Esophagus (tissue), 2 donors: ENCODE measurements at regions not wholly inside any gene's neighbourhood (a gene's known extent, or its start where the extent isn't known, plus 50 kb on each side); places are given as distances from the start of the nearest gene placed in this dataset.

Source experiments
- H3K27ac ChIP-seq, 2 donors: one replicate each; pipeline ENCODE4 v1.5.1; 2013; ENCODE audit warnings: low read depth in 2 of 2, mild to moderate bottlenecking in 2 of 2, inconsistent platforms in 1 of 2, low read length in 1 of 2, moderate library complexity in 1 of 2
- H3K27me3 ChIP-seq, 2 donors: one replicate each; pipeline ENCODE4 v1.6.1; 2013; ENCODE audit warnings: low read length in 2 of 2, control low read depth in 1 of 2, mild to moderate bottlenecking in 1 of 2; ENCODE audit not compliant: insufficient read depth in 2 of 2, control insufficient read depth in 1 of 2
- H3K36me3 ChIP-seq, 2 donors: one replicate each; pipeline ENCODE4 v1.6.1; 2013; ENCODE audit warnings: low read length in 1 of 2; ENCODE audit not compliant: control insufficient read depth in 2 of 2, insufficient read depth in 2 of 2
- H3K4me1 ChIP-seq, 2 donors: one replicate each; pipeline ENCODE4 v1.6.1; 2013; ENCODE audit warnings: low read length in 1 of 2; ENCODE audit not compliant: control insufficient read depth in 2 of 2, insufficient read depth in 2 of 2
- H3K4me3 ChIP-seq, 2 donors: one replicate each; pipeline ENCODE4 v1.5.1; 2013; ENCODE audit warnings: low read length in 2 of 2, mild to moderate bottlenecking in 2 of 2, low read depth in 1 of 2, moderate library complexity in 1 of 2
- H3K9me3 ChIP-seq, 2 donors: one replicate each; pipeline ENCODE4 v1.6.1; 2013; ENCODE audit warnings: mild to moderate bottlenecking in 2 of 2, low read depth in 1 of 2, low read length in 1 of 2, moderate library complexity in 1 of 2; ENCODE audit not compliant: control insufficient read depth in 2 of 2, insufficient read depth in 1 of 2
- WGBS, 2 donors: extraction: QIAGEN DNeasy Blood & Tissue Kit; methylation state at CpG; one replicate each; pipeline ENCODE4 v1.1.7; 2013; 5-methylcytosine and 5-hydroxymethylcytosine counted together
- donor health status: healthy with polysubstance abuse.
- donor health status: Bipolar disorder and iron deficiency.

DNA sequence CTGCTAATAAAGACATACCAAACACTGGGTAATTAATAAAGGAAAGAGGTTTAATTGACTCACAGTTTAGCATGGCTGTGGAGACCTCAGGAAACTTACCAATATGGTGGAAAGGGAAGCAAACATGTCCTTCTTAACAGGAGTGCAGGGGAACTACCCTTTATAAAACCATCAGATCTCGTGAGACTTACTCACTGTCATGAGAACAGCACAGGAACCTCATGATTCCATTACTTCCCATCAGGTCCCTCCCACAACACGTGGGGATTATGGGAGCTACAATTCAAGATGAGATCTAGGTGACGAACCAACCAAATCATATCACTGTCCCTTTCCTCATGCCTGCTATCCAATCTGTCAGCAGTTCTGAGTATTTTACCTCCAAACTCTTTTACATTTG lies 586.7 kb downstream of the TDRD15 start:
- WGBS, 2 donors, result 56 to 69% methylated on average over 3 of the region's 3 CpGs
- Histone ChIP-seq H3K4me3 (no peak overlapping the region), H3K27me3 (no peaks in the 10 kb centered on the region), H3K4me1 (no peaks in the 10 kb centered on the region), H3K9me3 (no peaks in the 10 kb centered on the region), H3K36me3 (no peaks in the 10 kb centered on the region), H3K27ac (no peak overlapping the region)

DNA sequence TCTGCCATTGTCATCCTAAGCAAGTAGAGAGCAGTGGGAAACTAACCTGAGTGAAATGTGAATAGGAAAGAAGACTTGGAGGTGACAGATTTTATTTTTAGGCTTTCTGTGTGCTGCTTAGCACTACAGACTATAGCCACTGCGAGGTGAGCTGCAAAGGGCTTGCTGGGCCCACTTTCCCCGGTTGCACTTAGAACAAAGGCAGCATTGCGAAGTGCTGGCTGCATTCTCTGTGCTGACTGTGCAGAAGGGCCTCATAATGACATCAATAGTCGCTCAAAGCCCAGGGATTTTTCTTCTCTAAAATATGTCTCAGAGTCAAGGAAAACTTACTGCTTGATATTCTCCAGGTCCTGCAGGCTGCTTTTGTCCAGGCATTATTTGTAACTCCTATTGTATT lies 592.1 kb downstream of the TDRD15 start:
- no peaks in the 10 kb centered on the region for H3K4me1 ChIP-seq
- WGBS, 2 donors, result 44 to 48% methylated on average over 4 of the region's 4 CpGs
- H3K27me3 ChIP-seq, result no peaks in the 10 kb centered on the region
- H3K4me3 ChIP-seq, result no peak overlapping the region
- no peaks in the 10 kb centered on the region for H3K36me3 ChIP-seq
- H3K27ac ChIP-seq, result no peak overlapping the region
- H3K9me3 ChIP-seq, result peaks cover 0 to 2% of the 10 kb centered on the region in 2 donors

DNA sequence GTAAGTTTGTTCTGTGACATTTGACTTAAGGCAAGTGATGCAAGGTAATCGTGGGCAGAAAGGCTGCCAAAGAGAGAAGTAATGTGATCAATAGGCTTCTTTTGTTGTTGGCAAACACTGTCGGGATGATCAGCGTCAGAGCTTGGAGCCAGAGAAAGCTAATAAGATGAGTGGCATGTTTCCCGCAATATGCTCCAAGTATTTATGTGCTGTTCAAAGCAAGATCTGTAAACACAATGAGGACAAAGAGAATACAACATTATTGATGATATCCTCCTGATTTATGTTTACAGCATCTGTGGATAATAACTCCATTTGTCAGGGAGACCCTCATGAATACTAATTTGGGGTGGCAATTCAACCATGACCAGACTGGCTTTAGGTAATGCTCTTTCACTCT lies 603.3 kb downstream of the TDRD15 start:
- Histone ChIP-seq H3K4me3 (no peak overlapping the region), H3K36me3 (no peaks in the 10 kb centered on the region), H3K27me3 (no peaks in the 10 kb centered on the region), H3K27ac (no peak overlapping the region), H3K9me3 (peaks cover 0 to 2% of the 10 kb centered on the region in 2 donors), H3K4me1 (no peaks in the 10 kb centered on the region)
- WGBS, 2 donors, result 39 to 45% methylated on average over 4 of the region's 4 CpGs

DNA sequence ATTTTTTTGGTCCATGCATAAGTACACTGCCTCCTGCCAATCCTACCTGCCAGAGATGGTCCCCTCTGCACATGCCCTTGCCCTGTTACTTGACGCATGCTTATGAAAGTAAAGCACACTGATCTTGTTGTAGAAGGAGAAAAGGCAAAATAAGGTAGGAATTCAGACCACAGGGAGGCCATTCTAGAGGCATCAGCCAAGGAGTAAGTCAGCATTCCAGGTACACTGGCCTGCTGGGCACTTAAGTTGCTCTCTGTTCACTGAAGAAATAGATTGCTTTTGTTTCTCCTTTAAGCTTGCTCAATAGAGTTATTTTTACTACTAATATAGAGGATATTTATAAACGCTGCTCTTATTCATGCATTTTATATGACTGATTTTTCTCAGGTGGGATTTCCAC lies 604.4 kb downstream of the TDRD15 start:
- 94 to 97% methylated on average over 2 of the region's 2 CpGs for WGBS, 2 donors
- no peaks in the 10 kb centered on the region for H3K4me1 ChIP-seq
- H3K36me3 ChIP-seq, result no peaks in the 10 kb centered on the region
- no peaks in the 10 kb centered on the region for H3K27me3 ChIP-seq
- H3K9me3 ChIP-seq, result peaks cover 0 to 2% of the 10 kb centered on the region in 2 donors
- H3K27ac ChIP-seq, result no peak overlapping the region
- H3K4me3 ChIP-seq, result no peak overlapping the region

DNA sequence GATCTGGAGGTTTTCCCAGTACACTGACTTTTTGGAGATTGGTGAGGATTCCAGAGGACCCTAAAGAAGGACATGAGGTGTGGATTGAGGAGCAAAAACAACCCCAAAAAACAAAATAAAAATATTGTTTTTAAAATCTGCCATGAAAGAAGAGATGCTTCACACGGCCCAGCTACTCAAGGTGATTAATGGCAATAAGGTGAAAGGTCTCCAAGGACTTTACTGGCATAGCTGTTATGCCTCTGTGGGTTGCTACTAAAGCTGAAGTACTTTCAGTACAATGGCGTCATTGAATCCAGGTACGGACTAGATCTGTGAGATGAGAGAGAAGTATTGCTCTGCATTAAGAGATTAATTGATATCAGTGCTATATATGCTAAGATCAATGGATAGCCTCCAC lies 606.4 kb downstream of the TDRD15 start:
- H3K9me3 ChIP-seq, result peaks cover 0 to 2% of the 10 kb centered on the region in 2 donors
- no peak overlapping the region for H3K4me3 ChIP-seq
- WGBS, 2 donors, result 72% methylated on average over 3 of the region's 3 CpGs

DNA sequence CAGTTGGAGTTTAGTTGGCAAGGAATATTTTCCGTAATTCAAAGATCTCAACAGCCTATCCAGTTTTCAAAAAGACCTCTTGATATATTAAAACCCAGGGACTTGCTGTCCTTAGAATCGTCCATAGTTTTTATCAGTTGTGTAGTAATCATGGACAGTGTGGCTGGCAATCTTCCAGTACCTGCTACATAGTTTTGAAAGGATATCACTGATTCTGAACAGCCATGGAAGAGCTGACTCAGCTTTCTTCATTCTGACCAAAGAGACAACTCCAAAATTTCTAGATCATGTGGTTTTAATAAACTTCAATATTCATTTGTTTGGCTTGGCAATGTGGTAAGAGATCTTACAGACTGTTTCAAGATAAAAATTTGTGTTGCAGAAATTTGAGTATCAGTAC lies 616.7 kb downstream of the TDRD15 start:
- no peak overlapping the region for H3K27ac ChIP-seq
- H3K4me3 ChIP-seq, result no peak overlapping the region
- H3K9me3 ChIP-seq, result no peaks in the 10 kb centered on the region
- H3K27me3 ChIP-seq, result no peaks in the 10 kb centered on the region
- H3K36me3 ChIP-seq, result no peaks in the 10 kb centered on the region
- WGBS, 2 donors, result 64 to 70% methylated on average over 2 of the region's 2 CpGs
- H3K4me1 ChIP-seq, result no peaks in the 10 kb centered on the region

More for the DNA sequence above, 606.4 kb downstream of the TDRD15 start:
- Histone ChIP-seq H3K27ac (no peak overlapping the region), H3K36me3 (no peaks in the 10 kb centered on the region), H3K4me1 (no peaks in the 10 kb centered on the region), H3K27me3 (no peaks in the 10 kb centered on the region)

DNA sequence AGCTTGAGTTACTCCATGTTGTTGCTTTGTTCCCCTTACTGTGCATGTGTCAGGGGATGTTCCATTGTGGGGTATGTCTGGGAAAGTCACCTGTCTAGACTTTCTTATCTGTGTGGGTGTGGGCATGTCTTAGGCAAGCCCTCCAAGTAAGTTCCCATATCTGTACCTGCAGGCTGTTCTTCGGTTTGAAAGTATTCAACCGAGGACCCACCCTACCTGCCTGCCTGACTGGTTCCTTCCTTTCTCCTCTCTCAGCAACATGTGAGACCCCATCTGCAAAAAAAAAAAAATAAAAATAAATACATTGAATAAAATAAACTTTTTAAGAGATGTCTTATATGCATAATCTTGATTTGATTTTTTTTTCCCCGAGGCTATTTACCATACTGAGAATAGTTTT lies 622.7 kb downstream of the TDRD15 start:
- H3K27ac ChIP-seq, result no peak overlapping the region
- no peaks in the 10 kb centered on the region for H3K4me1 ChIP-seq
- H3K36me3 ChIP-seq, result no peaks in the 10 kb centered on the region
- peaks cover 3 to 4% of the 10 kb centered on the region in 2 donors for H3K9me3 ChIP-seq
- no peak overlapping the region for H3K4me3 ChIP-seq
- no peaks in the 10 kb centered on the region for H3K27me3 ChIP-seq
- WGBS, 2 donors, result 78 to 90% methylated on average over 3 of the region's 3 CpGs

DNA sequence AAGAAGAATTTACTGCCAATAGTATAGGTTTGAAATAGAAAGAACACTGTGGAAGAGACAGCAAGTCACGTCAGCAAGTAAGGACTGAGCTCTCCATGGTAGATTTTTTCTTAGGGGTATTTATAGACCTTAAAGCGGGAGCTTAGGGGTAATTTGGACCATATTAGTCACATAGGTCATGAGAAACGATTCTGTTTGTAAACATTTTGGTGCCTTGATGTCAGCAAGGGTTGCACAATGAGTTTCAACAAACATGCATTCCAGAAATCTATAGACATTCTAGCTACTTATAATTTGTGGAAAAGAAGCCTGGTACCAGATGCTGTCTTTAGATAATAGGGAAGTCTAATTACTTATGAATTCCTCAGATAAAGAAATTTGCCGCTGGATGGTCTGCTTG lies 624.7 kb downstream of the TDRD15 start:
- Histone ChIP-seq H3K36me3 (no peaks in the 10 kb centered on the region), H3K27me3 (no peaks in the 10 kb centered on the region), H3K4me1 (no peaks in the 10 kb centered on the region), H3K27ac (no peak overlapping the region), H3K9me3 (peaks cover 3 to 4% of the 10 kb centered on the region in 2 donors), H3K4me3 (no peak overlapping the region)
- 67 to 69% methylated on average over 4 of the region's 4 CpGs for WGBS, 2 donors

DNA sequence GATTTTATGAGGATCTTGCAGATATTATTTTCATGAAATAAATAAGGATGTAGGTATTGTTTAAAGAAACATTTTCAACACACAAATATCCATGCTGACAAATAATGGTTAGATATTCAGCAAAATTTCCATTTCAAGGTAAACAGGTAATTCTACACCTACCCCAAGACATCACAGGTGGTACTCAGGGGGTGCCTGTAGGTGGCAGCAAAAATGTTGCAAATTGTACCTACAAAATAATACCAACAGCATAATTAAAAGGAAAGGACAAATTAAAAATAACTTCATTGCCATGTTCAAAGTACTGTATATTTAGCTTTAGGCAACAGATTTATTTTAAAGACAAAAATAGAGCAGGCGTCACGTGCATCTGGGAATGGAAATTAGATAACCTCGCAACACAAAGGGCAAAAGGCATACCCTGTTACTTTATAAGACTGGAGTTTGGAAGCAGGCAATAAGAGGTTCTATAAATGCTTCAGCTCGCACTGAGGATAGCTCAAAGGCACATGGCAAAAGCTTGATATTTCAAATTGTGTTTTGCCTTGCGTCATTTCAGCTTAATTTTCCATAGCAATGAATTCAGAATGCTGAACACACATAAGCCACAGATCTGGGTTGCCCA lies 630.5 kb downstream of the TDRD15 start:
- Histone ChIP-seq H3K4me1 (no peaks in the 10 kb centered on the region), H3K9me3 (no peaks in the 10 kb centered on the region), H3K4me3 (no peak overlapping the region), H3K27me3 (no peaks in the 10 kb centered on the region), H3K36me3 (no peaks in the 10 kb centered on the region), H3K27ac (no peak overlapping the region)
- WGBS, 2 donors, result 61 to 67% methylated on average over 5 of the region's 5 CpGs

DNA sequence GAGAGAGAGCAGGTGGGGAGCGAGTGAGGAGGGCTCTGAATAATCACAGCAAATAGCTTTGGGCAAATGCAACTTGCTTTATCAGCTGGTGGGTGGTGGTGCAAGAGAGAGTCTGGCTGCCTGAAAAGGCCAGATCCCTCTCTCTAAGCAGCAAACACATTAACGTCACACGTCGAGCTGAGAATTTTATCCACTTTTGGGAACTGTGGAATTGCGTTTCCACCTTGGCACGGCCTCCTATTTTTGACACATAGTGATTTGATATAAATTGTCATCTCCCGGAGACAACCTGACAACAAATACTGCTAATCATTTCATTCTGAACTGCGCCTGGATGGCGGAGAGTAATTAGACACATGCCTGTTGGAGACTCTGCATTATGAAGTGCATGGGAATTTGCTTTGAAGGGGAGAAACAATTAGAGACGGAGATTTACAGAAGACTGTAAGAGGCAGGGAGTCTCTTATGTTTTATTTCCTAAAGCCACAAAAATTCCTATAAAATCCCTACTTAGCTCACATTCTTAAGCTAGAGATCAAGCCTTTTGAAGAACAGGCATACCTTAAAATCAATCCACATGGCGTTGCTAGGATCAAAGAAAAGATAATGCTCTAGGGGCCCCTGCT lies 634.1 kb downstream of the TDRD15 start:
- Histone ChIP-seq H3K27ac (no peak overlapping the region), H3K36me3 (no peaks in the 10 kb centered on the region), H3K4me3 (no peak overlapping the region), H3K9me3 (peaks cover 0 to 4% of the 10 kb centered on the region in 2 donors), H3K4me1 (no peaks in the 10 kb centered on the region), H3K27me3 (no peaks in the 10 kb centered on the region)
- WGBS, 2 donors, result 49 to 57% methylated on average over 11 of the region's 11 CpGs
